ENCODE measurements at regions not wholly inside any gene's neighbourhood (a gene's known extent, or its start where the extent isn't known, plus 50 kb on each side); places are given as distances from the start of the nearest gene placed in this dataset.
A peak's percentile ranks its signal among the peaks of the same experiment; 100 is the strongest.

GRCh38 chr10:130233035-130233360, 96.8 kb downstream of the GLRX3 start:
- Histone ChIP-seq H4K91ac (ENCODE audit: low read length) (no peak overlapping the region), H3K4me3 (ENCODE audit: insufficient read depth in 1 of 2, low read depth in 1 of 2, low read length in 2 of 2) (peak overlapping the region in 1 of 2 experiments; percentile 21), H3K23ac (ENCODE audit: low read length in 2 of 2) (no peak overlapping the region), H2AFZ (ENCODE audit: low read depth, low read length) (no peak overlapping the region), H3K9me3 (ENCODE audit: control insufficient read depth, low read length) (peaks cover 2% of the 10 kb centered on the region), H3K27me3 (ENCODE audit: control insufficient read depth in 1 of 2, insufficient read depth in 1 of 2, low read length in 2 of 2) (no peaks in the 10 kb centered on the region), H2BK12ac (ENCODE audit: low read length in 2 of 2) (no peak overlapping the region), H3K27ac (ENCODE audit: low read length, poor library complexity, severe bottlenecking) (no peak overlapping the region), H3K4ac (ENCODE audit: low read depth in 1 of 2, low read length in 2 of 2) (no peak overlapping the region), H2BK15ac (ENCODE audit: low read depth, poor library complexity, severe bottlenecking) (no peak overlapping the region), H4K8ac (ENCODE audit: low read length) (no peak overlapping the region), H3K36me3 (ENCODE audit: control insufficient read depth in 1 of 2, insufficient read depth in 2 of 2, low read depth in 1 of 2, low read length in 2 of 2) (peaks cover 0 to 7% of the 10 kb centered on the region in 2 experiments), H2AK5ac (ENCODE audit: low read length, severe bottlenecking) (no peak overlapping the region), H3K4me2 (ENCODE audit: low read length, poor library complexity, severe bottlenecking) (no peak overlapping the region), H3K18ac (ENCODE audit: low read depth in 1 of 2, low read length in 2 of 2) (no peak overlapping the region), H3K14ac (ENCODE audit: low read length in 2 of 2) (no peak overlapping the region), H3K79me1 (replicated peaks; ENCODE audit: low read length, poor library complexity, severe bottlenecking) (no peaks in the 10 kb centered on the region), H2BK120ac (ENCODE audit: low read depth, low read length) (no peak overlapping the region), H3K4me1 (ENCODE audit: control insufficient read depth, insufficient read depth, low read depth, low read length) (no peaks in the 10 kb centered on the region), H2BK5ac (ENCODE audit: low read depth, low read length, poor library complexity, severe bottlenecking) (no peak overlapping the region), H3K9ac (ENCODE audit: low read length) (no peak overlapping the region)
- WGBS: 88% methylated on average over 14 of the region's 14 CpGs
- no peak for DNase-seq

- no peak overlapping the region for H4K8ac ChIP-seq (ENCODE audit: low read length)
- H3K4me2 ChIP-seq (ENCODE audit: low read length, poor library complexity, severe bottlenecking): no peak overlapping the region
- no peaks in the 10 kb centered on the region for H3K79me1 ChIP-seq (replicated peaks; ENCODE audit: low read length, poor library complexity, severe bottlenecking)
- H3K18ac ChIP-seq (ENCODE audit: low read depth in 1 of 2, low read length in 2 of 2): no peak overlapping the region
- DNase-seq: no peak
- H3K9ac ChIP-seq (ENCODE audit: low read length): no peak overlapping the region
- 84% methylated on average over 8 of the region's 8 CpGs for WGBS
- no peak overlapping the region for H3K4me3 ChIP-seq (ENCODE audit: insufficient read depth in 1 of 2, low read depth in 1 of 2, low read length in 2 of 2)
- no peak overlapping the region for H2BK120ac ChIP-seq (ENCODE audit: low read depth, low read length)
- no peak overlapping the region for H2BK5ac ChIP-seq (ENCODE audit: low read depth, low read length, poor library complexity, severe bottlenecking)
- no peak overlapping the region for H2AFZ ChIP-seq (ENCODE audit: low read depth, low read length)
- H3K27ac ChIP-seq (ENCODE audit: low read length, poor library complexity, severe bottlenecking): no peak overlapping the region
- no peak overlapping the region for H3K14ac ChIP-seq (ENCODE audit: low read length in 2 of 2)
- H3K27me3 ChIP-seq (ENCODE audit: control insufficient read depth in 1 of 2, insufficient read depth in 1 of 2, low read length in 2 of 2): no peaks in the 10 kb centered on the region
- no peak overlapping the region for H3K4ac ChIP-seq (ENCODE audit: low read depth in 1 of 2, low read length in 2 of 2)
- peaks cover 0 to 7% of the 10 kb centered on the region in 2 experiments for H3K36me3 ChIP-seq (ENCODE audit: control insufficient read depth in 1 of 2, insufficient read depth in 2 of 2, low read depth in 1 of 2, low read length in 2 of 2)
- no peak overlapping the region for H4K91ac ChIP-seq (ENCODE audit: low read length)
- H3K4me1 ChIP-seq (ENCODE audit: control insufficient read depth, insufficient read depth, low read depth, low read length): no peaks in the 10 kb centered on the region
- H2BK15ac ChIP-seq (ENCODE audit: low read depth, poor library complexity, severe bottlenecking): no peak overlapping the region
- H3K9me3 ChIP-seq (ENCODE audit: control insufficient read depth, low read length): peaks cover 2% of the 10 kb centered on the region
- no peak overlapping the region for H3K23ac ChIP-seq (ENCODE audit: low read length in 2 of 2)
- H2BK12ac ChIP-seq (ENCODE audit: low read length in 2 of 2): no peak overlapping the region
- H2AK5ac ChIP-seq (ENCODE audit: low read length, severe bottlenecking): no peak overlapping the region
Observed at GRCh38 chr10:130233426-130233825, 97.2 kb downstream of the GLRX3 start.

- no peak overlapping the region for H2AFZ ChIP-seq (ENCODE audit: low read depth, low read length)
- no peak overlapping the region for H2BK5ac ChIP-seq (ENCODE audit: low read depth, low read length, poor library complexity, severe bottlenecking)
- no peaks in the 10 kb centered on the region for H3K27me3 ChIP-seq (ENCODE audit: control insufficient read depth in 1 of 2, insufficient read depth in 1 of 2, low read length in 2 of 2)
- H3K4me3 ChIP-seq (ENCODE audit: insufficient read depth in 1 of 2, low read depth in 1 of 2, low read length in 2 of 2): peak overlapping the region in 1 of 2 experiments; percentile 2
- no peak for DNase-seq
- H3K18ac ChIP-seq (ENCODE audit: low read depth in 1 of 2, low read length in 2 of 2): no peak overlapping the region
- no peak overlapping the region for H2AK5ac ChIP-seq (ENCODE audit: low read length, severe bottlenecking)
- H2BK120ac ChIP-seq (ENCODE audit: low read depth, low read length): no peak overlapping the region
- no peak overlapping the region for H3K23ac ChIP-seq (ENCODE audit: low read length in 2 of 2)
- no peak overlapping the region for H2BK12ac ChIP-seq (ENCODE audit: low read length in 2 of 2)
- H3K14ac ChIP-seq (ENCODE audit: low read length in 2 of 2): no peak overlapping the region
- H3K4ac ChIP-seq (ENCODE audit: low read depth in 1 of 2, low read length in 2 of 2): no peak overlapping the region
- peaks cover 3% of the 10 kb centered on the region for H3K9me3 ChIP-seq (ENCODE audit: control insufficient read depth, low read length)
- H4K8ac ChIP-seq (ENCODE audit: low read length): no peak overlapping the region
- 70% methylated on average over 10 of the region's 10 CpGs for WGBS
- H3K27ac ChIP-seq (ENCODE audit: low read length, poor library complexity, severe bottlenecking): no peak overlapping the region
- no peak overlapping the region for H3K9ac ChIP-seq (ENCODE audit: low read length)
- H3K36me3 ChIP-seq (ENCODE audit: control insufficient read depth in 1 of 2, insufficient read depth in 2 of 2, low read depth in 1 of 2, low read length in 2 of 2): peaks cover 0 to 7% of the 10 kb centered on the region in 2 experiments
- no peaks in the 10 kb centered on the region for H3K4me1 ChIP-seq (ENCODE audit: control insufficient read depth, insufficient read depth, low read depth, low read length)
- H3K79me1 ChIP-seq (replicated peaks; ENCODE audit: low read length, poor library complexity, severe bottlenecking): no peaks in the 10 kb centered on the region
- no peak overlapping the region for H4K91ac ChIP-seq (ENCODE audit: low read length)
- H2BK15ac ChIP-seq (ENCODE audit: low read depth, poor library complexity, severe bottlenecking): no peak overlapping the region
- H3K4me2 ChIP-seq (ENCODE audit: low read length, poor library complexity, severe bottlenecking): no peak overlapping the region
Observed at GRCh38 chr10:130234171-130234965, 98.2 kb downstream of the GLRX3 start.

- Histone ChIP-seq H3K4me3 (ENCODE audit: insufficient read depth in 1 of 2, low read depth in 1 of 2, low read length in 2 of 2) (no peak overlapping the region), H3K79me1 (replicated peaks; ENCODE audit: low read length, poor library complexity, severe bottlenecking) (no peaks in the 10 kb centered on the region), H2BK5ac (ENCODE audit: low read depth, low read length, poor library complexity, severe bottlenecking) (no peak overlapping the region), H3K4me1 (ENCODE audit: control insufficient read depth, insufficient read depth, low read depth, low read length) (no peaks in the 10 kb centered on the region), H3K36me3 (ENCODE audit: control insufficient read depth in 1 of 2, insufficient read depth in 2 of 2, low read depth in 1 of 2, low read length in 2 of 2) (peaks cover 0 to 7% of the 10 kb centered on the region in 2 experiments), H2BK12ac (ENCODE audit: low read length in 2 of 2) (no peak overlapping the region), H2BK15ac (ENCODE audit: low read depth, poor library complexity, severe bottlenecking) (no peak overlapping the region), H3K9me3 (ENCODE audit: control insufficient read depth, low read length) (peaks cover 11% of the 10 kb centered on the region), H3K4me2 (ENCODE audit: low read length, poor library complexity, severe bottlenecking) (no peak overlapping the region), H3K27ac (ENCODE audit: low read length, poor library complexity, severe bottlenecking) (no peak overlapping the region), H4K8ac (ENCODE audit: low read length) (no peak overlapping the region), H3K27me3 (ENCODE audit: control insufficient read depth in 1 of 2, insufficient read depth in 1 of 2, low read length in 2 of 2) (no peaks in the 10 kb centered on the region), H3K14ac (ENCODE audit: low read length in 2 of 2) (no peak overlapping the region), H4K91ac (ENCODE audit: low read length) (no peak overlapping the region), H3K9ac (ENCODE audit: low read length) (no peak overlapping the region), H3K23ac (ENCODE audit: low read length in 2 of 2) (no peak overlapping the region), H3K18ac (ENCODE audit: low read depth in 1 of 2, low read length in 2 of 2) (no peak overlapping the region), H2AFZ (ENCODE audit: low read depth, low read length) (no peak overlapping the region), H3K4ac (ENCODE audit: low read depth in 1 of 2, low read length in 2 of 2) (no peak overlapping the region), H2BK120ac (ENCODE audit: low read depth, low read length) (no peak overlapping the region), H2AK5ac (ENCODE audit: low read length, severe bottlenecking) (no peak overlapping the region)
- no peak for DNase-seq
- no CpG with 5 or more reads among the region's 1 CpG for WGBS
Observed at GRCh38 chr10:130236711-130237110, 100.5 kb downstream of the GLRX3 start.
